ENCODE measurements at regions not wholly inside any gene's neighbourhood (a gene's known extent, or its start where the extent isn't known, plus 50 kb on each side); places are given as distances from the start of the nearest gene placed in this dataset.
"Not testable (repeated sequence)": the region's sequence is repeated elsewhere in the genome, so short reads cannot be mapped to it uniquely, and the experiment has no call there.

DNA sequence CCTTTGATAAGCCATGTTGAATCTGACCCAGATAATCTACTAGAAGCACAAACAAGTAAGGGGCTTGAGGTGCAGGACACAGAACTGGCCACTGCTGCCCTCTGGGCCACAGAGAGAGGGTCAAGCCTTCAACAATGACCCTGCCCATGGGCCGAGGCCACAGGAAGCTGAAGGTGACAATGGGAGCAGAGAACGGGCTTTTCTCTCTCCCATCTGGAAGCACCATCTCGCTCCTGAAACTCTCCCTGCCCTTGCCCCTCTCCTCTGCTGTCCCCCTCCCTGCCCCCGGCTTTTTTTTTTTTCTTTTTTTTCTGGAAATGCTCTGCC lies 133.1 kb upstream of the DUSP10 start:
- no peak for ATAC-seq
- Mint-ChIP-seq H3K4me1 (peaks cover 28% of the 10 kb centered on the region), H3K9me3 (no peaks in the 10 kb centered on the region), H3K27ac (no peak overlapping the region), H3K27me3 (peaks cover 14% of the 10 kb centered on the region), H3K4me3 (no peak overlapping the region)
- no peak for DNase-seq

DNA sequence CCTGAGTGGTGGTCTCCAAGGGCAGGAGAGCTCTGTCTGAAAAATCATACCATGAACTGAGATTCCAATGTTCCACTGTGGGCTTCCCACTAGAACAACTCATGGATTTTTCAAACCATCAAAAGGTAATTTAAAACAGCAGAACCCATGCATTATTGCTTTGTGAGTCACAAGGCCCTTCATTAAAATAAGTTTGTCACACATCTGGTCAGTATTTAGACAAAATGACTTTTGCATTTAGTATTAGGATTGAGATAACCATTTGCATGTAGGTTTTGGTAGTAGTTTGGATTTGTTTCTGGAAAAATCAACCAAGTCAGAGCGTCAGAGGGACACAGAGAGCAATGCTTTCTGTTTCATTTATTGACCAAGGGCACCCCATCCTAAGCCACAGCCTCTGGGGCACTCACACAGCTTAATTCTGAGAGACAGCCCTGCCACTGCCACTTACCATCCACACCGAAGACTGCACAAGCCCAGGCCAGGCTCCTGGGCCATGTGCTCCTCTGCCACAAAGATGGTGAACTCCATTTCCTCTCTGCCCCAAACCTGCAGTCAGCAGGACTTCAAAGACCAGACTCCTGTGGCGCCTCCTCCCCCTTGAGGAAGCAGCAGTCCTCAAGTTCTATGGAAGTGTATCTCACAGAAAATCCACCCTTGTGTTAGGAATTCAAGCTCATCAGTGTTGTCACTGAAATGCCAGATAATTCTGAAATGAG lies 132.6 kb upstream of the DUSP10 start:
- Mint-ChIP-seq H3K9me3 (no peaks in the 10 kb centered on the region), H3K4me3 (no peak overlapping the region), H3K27ac (peak overlapping the region in 1 of 2 donors; percentile 64), H3K4me1 (peaks cover 28% of the 10 kb centered on the region), H3K27me3 (peaks cover 12% of the 10 kb centered on the region)
- DNase-seq: no peak
- no peak for ATAC-seq

DNA sequence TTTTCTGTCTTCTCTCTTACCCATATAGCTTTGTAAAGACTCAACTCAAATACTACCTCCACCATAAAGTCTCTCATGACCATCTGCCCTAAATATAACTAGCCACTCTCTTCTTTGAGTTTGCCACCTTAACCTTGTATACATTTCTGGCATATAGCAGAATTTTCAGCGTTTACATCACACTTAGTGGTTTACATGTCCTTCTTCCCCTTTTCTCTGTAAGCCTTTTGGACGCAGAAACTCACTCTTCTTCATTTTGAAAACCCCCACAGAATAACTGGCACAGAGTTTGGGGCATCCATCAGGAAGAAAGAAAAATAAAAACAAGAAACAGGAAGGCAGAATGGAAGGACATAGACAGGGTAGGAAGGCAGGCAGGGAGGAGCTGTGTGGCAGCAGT lies 131.8 kb upstream of the DUSP10 start:
- no peak overlapping the region for H3K4me3 Mint-ChIP-seq

DNA sequence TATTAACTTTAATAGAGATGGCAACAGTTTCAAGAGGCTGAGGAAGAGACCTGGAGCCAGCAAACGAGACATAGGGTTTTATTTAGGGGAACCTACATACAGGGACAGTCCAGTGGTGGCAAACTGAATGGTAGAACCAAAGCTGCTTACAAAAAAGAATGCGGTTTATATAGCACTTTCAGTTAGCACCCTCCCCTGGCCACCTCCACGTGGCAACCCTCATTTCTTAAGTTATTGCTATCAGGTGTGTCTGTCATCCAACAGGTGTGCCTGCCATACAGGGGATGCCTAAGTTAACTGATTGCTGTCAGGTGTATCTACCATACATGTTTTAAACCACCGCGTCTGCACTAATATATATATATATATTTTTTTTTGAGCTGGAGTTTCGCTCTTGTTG lies 129.2 kb upstream of the DUSP10 start:
- DNase-seq (no peak), ATAC-seq (no peak)
- Mint-ChIP-seq H3K9me3 (no peaks in the 10 kb centered on the region), H3K4me3 (no peak overlapping the region), H3K27ac (no peak overlapping the region), H3K27me3 (no peaks in the 10 kb centered on the region), H3K4me1 (peaks cover 12% of the 10 kb centered on the region)

More for the DNA sequence above, 131.8 kb upstream of the DUSP10 start:
- H3K4me1 Mint-ChIP-seq: peaks cover 20% of the 10 kb centered on the region
- DNase-seq: no peak
- H3K9me3 Mint-ChIP-seq: no peaks in the 10 kb centered on the region
- H3K27me3 Mint-ChIP-seq: peaks cover 8% of the 10 kb centered on the region
- no peak for ATAC-seq
- no peak overlapping the region for H3K27ac Mint-ChIP-seq

DNA sequence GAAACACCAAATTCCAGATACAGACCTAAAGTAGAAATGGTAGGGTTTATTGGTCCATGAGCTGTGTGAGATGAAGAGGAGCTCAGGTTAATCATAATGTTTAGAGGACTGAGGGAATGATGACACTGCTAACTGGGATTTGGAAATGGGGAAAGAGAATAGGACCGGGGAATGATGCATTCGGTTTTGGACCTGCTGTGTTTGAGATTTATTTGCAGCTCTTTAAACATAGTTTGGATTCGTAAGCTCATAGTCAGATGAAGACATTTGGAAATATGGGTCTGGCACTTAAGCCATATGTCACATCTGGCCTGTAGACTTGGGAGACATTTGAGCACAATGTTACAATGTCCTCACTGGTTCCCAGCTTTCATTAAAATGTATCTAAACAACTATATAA lies 127.9 kb upstream of the DUSP10 start:
- Mint-ChIP-seq H3K4me1 (peaks cover 10% of the 10 kb centered on the region), H3K27me3 (no peaks in the 10 kb centered on the region), H3K27ac (no peak overlapping the region), H3K9me3 (no peaks in the 10 kb centered on the region), H3K4me3 (no peak overlapping the region)
- no peak for DNase-seq
- ATAC-seq: no peak

DNA sequence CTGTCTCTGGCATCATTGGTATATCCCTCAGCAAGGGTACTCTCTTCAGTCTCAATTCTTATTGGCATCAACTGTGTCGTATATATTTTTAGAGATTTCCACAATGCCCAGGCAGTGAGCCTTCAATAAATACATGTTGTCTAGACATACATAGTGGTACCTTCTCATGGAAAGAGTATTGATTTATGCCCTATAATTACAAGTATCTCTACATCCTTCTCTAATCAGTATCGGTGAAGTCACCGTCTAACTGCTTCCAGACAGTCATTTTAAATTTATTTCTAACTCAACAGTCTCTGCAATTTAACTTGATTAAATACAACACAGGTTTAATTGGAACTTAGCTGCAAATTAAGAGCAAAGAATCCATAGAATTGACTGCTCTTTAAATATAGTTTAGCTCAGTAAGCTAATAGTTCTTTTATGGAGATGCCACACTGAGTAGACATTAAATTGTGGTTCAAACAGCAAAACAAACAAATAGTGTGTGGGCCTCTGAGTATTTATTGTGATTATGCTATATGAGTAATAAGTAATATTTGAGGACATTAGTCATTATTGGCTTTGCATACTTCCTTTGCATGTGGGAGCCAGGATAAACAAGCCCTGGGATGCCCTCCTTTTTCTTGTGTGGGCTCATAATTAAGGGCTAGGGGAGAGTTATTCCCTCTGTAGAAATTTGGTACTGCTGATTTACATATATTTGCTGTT lies 126.9 kb upstream of the DUSP10 start:
- no peak for DNase-seq
- no peaks in the 10 kb centered on the region for H3K27me3 Mint-ChIP-seq
- no peak overlapping the region for H3K4me3 Mint-ChIP-seq
- H3K4me1 Mint-ChIP-seq: peaks cover under 1% of the 10 kb centered on the region
- no peak for ATAC-seq
- no peaks in the 10 kb centered on the region for H3K9me3 Mint-ChIP-seq
- no peak overlapping the region for H3K27ac Mint-ChIP-seq

DNA sequence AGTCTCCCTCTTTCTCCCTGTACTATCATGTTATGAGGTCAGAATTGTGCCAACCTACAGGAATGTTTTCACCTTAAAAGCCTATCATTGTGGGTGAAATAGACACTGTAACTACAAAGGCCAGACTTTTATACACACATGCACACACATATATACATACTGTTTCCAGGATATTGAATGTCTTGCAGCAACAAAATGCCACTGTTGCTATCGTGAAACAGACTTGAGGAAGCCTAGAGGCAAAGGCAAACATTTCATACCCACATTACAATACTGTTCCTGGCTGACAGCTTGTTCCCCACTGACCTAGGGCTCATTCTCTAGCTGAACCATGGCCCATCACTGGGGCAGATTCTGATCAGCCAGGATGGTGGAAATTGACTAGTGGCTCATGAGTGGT lies 125.1 kb upstream of the DUSP10 start:
- Mint-ChIP-seq H3K4me1 (no peaks in the 10 kb centered on the region), H3K4me3 (no peak overlapping the region), H3K9me3 (peaks cover 0 to 10% of the 10 kb centered on the region in 2 donors), H3K27me3 (no peaks in the 10 kb centered on the region), H3K27ac (no peak overlapping the region)
- ATAC-seq: no peak
- no peak for DNase-seq

DNA sequence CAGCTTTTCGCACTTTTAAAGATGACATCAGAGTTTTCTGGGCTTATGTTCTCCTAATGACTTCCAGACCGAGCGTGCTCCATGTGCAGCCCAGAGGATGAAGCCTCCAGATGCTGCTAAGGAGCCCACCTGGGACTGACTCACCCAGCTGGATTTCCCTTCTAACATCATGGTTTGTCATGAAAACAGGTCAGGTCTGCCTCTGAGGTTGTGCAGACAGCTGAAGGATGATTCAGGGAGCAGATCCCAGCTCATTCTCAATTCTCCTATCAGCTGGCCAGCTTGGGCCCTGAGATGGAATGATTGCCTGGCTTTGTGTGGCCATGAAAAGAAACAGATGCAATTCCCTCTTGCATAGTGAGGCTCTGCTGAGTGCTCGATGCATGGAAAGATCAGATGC lies 123.9 kb upstream of the DUSP10 start:
- H3K4me1 Mint-ChIP-seq: no peaks in the 10 kb centered on the region
- ATAC-seq (no peak), DNase-seq (no peak)
- no peaks in the 10 kb centered on the region for H3K27me3 Mint-ChIP-seq
- no peak overlapping the region for H3K4me3 Mint-ChIP-seq
- H3K9me3 Mint-ChIP-seq: peaks cover 0 to 10% of the 10 kb centered on the region in 2 donors
- peak overlapping the region in 1 of 2 donors; percentile 82 for H3K27ac Mint-ChIP-seq

DNA sequence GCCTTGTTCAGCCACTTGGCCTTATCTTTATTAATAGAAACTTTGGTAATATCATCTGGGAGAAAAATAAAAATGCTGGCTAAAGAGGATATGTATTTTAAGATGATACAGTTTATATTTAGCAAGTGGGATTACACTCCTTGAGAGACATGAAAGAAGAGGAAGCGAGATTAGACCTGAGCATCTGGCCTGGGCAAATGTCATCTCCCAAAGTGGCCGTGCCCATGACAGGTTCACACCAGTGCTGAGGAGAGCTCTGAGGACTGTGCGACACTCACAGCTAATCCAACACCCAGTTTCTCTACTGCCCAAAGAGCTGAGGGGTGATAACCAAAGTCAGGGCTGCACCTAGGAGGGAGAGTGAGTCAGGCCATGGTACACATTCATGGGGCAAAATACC lies 121.7 kb upstream of the DUSP10 start:
- no peak for DNase-seq

DNA sequence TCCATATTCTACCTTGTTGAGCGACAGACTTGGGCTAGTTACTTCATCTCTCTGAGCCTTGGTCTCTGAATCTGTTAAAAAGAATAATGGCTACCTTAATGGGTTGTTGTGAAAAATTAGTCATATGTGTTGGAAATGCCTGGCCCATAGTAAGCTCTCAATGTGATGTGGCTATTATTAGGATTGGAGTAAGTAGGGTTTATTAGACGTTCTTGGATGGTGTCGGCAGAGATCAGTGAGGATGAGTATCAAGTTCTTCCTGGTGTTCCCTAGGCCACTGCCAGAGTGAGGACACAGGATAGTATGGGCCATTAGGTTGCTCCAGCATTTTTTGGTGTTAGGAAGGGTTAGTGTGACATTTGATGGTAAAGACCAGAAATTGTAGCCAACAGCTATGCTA lies 121.1 kb upstream of the DUSP10 start:
- DNase-seq: no peak
- Mint-ChIP-seq H3K27me3 (peaks cover 10% of the 10 kb centered on the region), H3K9me3 (peaks cover 0 to 10% of the 10 kb centered on the region in 2 donors), H3K4me3 (no peak overlapping the region), H3K4me1 (no peaks in the 10 kb centered on the region), H3K27ac (no peak overlapping the region)
- no peak for ATAC-seq

More for the DNA sequence above, 121.7 kb upstream of the DUSP10 start:
- Mint-ChIP-seq H3K9me3 (peaks cover 0 to 10% of the 10 kb centered on the region in 2 donors), H3K27me3 (peaks cover 4% of the 10 kb centered on the region), H3K4me1 (no peaks in the 10 kb centered on the region), H3K27ac (no peak overlapping the region), H3K4me3 (no peak overlapping the region)
- no peak for ATAC-seq

DNA sequence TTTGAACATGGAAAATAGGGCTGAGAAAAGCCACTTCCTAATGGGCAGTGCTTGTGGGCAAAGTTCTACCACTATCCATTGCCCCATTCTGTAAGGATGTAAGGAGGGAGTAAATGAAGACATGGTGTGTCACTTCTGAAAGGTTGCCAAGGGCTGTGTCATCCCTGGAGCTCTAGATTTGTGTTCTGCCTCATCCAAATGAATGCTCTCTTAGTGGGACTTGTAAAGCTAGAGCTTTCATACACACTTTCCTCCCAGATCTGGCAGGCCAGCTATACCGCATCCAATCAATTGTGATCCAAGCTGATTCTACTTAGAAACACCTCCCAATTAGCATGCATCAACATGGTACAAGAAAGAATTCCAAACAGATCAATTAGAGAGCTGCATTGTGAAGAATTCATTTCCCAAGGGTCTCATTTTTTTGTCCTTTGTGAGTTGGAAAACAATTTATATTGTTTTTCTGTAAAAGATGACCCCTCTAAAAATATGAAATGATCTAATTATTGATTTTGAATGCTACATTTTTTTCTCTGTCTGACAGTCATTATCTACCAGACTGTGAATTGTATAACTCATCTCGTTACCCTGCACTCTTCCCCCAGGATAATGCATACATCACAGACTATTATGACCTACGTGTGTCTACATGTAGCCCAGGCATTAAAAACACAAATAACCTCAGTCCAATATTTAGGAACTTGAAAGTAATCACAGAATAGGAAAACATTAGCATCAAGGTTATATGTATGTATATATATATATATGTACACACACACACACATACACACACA lies 117.1 kb upstream of the DUSP10 start:
- no peak for ATAC-seq
- H3K4me3 Mint-ChIP-seq: no peak overlapping the region
- no peak for DNase-seq
- no peak overlapping the region for H3K27ac Mint-ChIP-seq
- H3K9me3 Mint-ChIP-seq: peaks cover 0 to 18% of the 10 kb centered on the region in 2 donors
- peaks cover 15% of the 10 kb centered on the region for H3K4me1 Mint-ChIP-seq
- peaks cover 20% of the 10 kb centered on the region for H3K27me3 Mint-ChIP-seq

DNA sequence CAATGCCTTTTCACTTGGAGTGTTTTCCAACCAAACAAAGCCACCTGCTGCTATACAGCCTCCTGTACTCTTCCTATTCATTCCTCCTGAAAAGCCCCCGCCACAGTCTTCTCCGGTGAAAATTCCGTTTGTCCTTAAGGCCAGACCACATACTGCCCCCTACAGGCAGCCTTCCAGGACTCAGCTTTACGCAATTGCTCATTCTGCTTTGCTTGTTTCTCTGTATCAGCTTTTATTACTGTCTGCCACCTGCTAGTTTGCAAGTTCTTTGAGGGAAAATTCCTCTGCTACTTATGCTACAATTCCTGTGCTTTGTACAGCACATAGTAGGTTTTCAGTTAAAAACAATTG lies 115.2 kb upstream of the DUSP10 start:
- not testable (repeated sequence) for H3K9me3 Mint-ChIP-seq
- peak overlapping the region in 1 of 2 donors; percentile 69 for H3K27ac Mint-ChIP-seq

DNA sequence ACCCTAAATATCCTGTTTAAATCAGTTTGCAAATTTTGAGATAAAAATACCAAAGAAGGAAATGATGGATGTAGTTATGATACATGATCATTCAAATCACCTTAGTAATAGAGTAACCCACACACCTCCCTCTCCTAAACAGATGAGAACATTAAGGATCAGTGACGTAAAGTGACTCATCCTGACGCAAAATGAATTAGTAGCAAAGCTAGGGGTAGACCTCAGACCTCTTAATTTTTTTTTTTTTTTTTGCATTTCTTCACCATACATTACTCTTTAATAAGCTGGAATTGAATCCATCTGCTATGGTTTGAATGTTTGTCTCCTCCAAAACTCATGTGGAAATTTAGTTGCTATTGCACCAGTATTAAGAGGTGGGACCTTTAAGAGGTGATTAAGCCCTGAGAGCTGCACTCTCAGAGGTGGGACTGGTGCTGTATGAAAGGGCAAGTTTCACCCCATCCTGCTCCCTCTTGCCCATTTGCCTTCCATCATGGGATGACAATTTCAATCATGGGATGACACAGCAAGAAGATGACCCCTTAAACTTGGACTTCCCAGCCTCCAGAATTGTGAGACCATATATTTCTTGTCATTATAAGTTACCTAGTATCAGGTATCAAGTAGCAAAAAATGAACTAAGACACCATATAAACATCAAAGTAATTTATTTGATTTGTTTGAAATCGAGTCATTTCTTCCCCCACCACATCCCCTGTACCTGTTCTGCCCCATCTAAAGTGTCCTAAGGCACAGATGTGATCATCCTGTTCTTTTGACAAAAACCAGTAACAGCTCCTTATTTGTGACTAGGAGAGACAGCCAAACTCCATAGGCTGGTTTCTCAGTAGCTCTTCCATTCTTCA lies 114.6 kb upstream of the DUSP10 start:
- Mint-ChIP-seq H3K27ac (no peak overlapping the region), H3K9me3 (peaks cover 0 to 8% of the 10 kb centered on the region in 2 donors), H3K27me3 (peaks cover 34% of the 10 kb centered on the region), H3K4me3 (no peak overlapping the region), H3K4me1 (peaks cover 15% of the 10 kb centered on the region)
- ATAC-seq (peak; percentile 85), DNase-seq (no peak)

More for the DNA sequence above, 115.2 kb upstream of the DUSP10 start:
- Mint-ChIP-seq H3K4me3 (peak overlapping the region in 1 of 2 donors; percentile 37), H3K4me1 (peaks cover 15% of the 10 kb centered on the region), H3K27me3 (peaks cover 34% of the 10 kb centered on the region)
- DNase-seq, ATAC-seq: not testable (repeated sequence)

DNA sequence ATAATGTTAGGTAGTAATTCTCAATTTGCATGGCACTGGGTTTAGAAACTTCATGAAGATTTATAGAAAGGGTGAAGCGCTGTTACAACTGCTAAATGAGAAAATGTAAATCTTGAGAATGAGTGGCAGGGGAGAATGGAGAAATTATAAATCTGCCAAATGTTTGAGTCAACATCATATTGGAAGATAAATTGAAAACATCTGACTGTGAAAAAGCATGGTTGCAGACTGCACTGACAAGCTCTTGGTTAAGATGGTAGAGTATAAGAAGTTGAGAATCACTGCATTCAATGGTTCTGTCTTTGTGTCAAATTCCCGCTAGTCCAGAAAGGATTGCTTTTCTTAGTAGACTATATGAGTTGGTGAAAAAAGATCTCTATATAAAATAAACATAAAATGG lies 113.3 kb upstream of the DUSP10 start:
- ATAC-seq (no peak), DNase-seq (no peak)
- Mint-ChIP-seq H3K9me3 (peaks cover 0 to 8% of the 10 kb centered on the region in 2 donors), H3K4me1 (peaks cover 15% of the 10 kb centered on the region), H3K27ac (peak overlapping the region in 1 of 2 donors; percentile 78), H3K4me3 (no peak overlapping the region), H3K27me3 (peaks cover 34% of the 10 kb centered on the region)

DNA sequence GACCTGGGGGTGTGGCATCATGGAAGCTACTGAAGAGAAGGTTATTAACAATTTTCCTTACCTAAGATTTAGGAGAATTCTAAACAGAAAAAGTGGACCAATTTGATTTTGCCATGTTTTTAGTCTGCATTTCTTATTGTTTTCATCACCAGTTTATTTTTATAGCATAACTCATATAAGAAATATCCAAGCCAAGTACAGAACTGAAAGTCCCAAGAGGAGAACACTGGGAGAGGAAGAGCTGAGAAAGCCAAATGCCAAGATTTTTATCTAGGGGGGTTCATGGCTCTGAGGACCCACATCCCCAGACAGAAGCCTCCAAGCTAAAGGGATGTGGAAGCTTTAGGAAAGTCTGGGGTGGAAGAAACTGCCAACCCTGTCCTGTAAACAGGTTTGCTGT lies 109.4 kb upstream of the DUSP10 start:
- DNase-seq: no peak
- Mint-ChIP-seq H3K27me3 (peaks cover 23% of the 10 kb centered on the region), H3K27ac (no peak overlapping the region), H3K9me3 (peaks cover 0 to 8% of the 10 kb centered on the region in 2 donors), H3K4me3 (no peak overlapping the region), H3K4me1 (peaks cover 5% of the 10 kb centered on the region)
- ATAC-seq: no peak
